Adrenal gland (tissue), 9 donors: ENCODE measurements at regions not wholly inside any gene's neighbourhood (a gene's known extent, or its start where the extent isn't known, plus 50 kb on each side); places are given as distances from the start of the nearest gene placed in this dataset.
"Not testable (repeated sequence)": the region's sequence is repeated elsewhere in the genome, so short reads cannot be mapped to it uniquely, and the experiment has no call there.

Source experiments
- DNase-seq, 7 donors: peaks; one replicate each; pipeline ENCODE4 v3.0.0-alpha.2; 2019 to 2020
- H3K27ac ChIP-seq, 5 donors: fragments of 200-600 bp; sonication (generic) in 4 of 5; 1 replicate in 3 of 5; 2 replicates in 2 of 5; pipeline versions ENCODE4 v1.5.1 to v1.8.0; 2016 to 2020; ENCODE audit warnings: mild to moderate bottlenecking in 1 of 5
- H3K27me3 ChIP-seq: fragments of 200-600 bp; 2 replicates; pipeline ENCODE4 v1.8.0; 2021
- H3K36me3 ChIP-seq, 2 donors: fragments of 200-600 bp; replicated peaks in 1 of 2; 1 replicate in 1 of 2; 2 replicates in 1 of 2; pipeline versions ENCODE4 v1.5.1 to v1.8.0; 2018 to 2022
- H3K4me1 ChIP-seq, 2 donors: fragments of 200-600 bp; replicated peaks in 1 of 2; 1 replicate in 1 of 2; 2 replicates in 1 of 2; pipeline versions ENCODE4 v1.5.1 to v1.8.0; 2018 to 2021
- H3K4me3 ChIP-seq, 4 donors: fragments of 200-600 bp; sonication (generic) in 3 of 4; one replicate each; pipeline ENCODE4 v1.5.1; 2016 to 2018
- H3K9me3 ChIP-seq, 3 donors: fragments of 200-600 bp; sonication (generic) in 1 of 3; replicated peaks in 1 of 3; 1 replicate in 2 of 3; 2 replicates in 1 of 3; pipeline versions ENCODE4 v1.5.1 to v1.8.0; 2016 to 2021
- POLR2A ChIP-seq, 2 donors: fragments of 450-650 bp; IDR thresholded peaks; one replicate each; pipeline ENCODE4 v1.6.1; 2017; ENCODE audit warnings: antibody characterized with exemption in 2 of 2, mild to moderate bottlenecking in 2 of 2, moderate library complexity in 1 of 2
- WGBS, 4 donors: extraction: QIAGEN DNeasy Blood & Tissue Kit in 2 of 4; methylation state at CpG; one replicate each; pipeline versions ENCODE4 v1.1.5 to v1.1.7; 2013 to 2017; 5-methylcytosine and 5-hydroxymethylcytosine counted together
- intact Hi-C, 2 donors: fragments of 100-400 bp; cut with DNase I; formaldehyde crosslinking; loops; one replicate each; pipeline versions ENCODE4 v1.14.1 to v1.15.0; 2022 to 2023
- TF ChIP-seq, protein P1 (sequence below), 6 experiments: fragments of 450-650 bp in 4 of 6; fragments of 200-600 bp in 2 of 6; sonication (generic) in 1 of 6; IDR thresholded peaks; 1 replicate in 5 of 6; 2 replicates in 1 of 6; pipeline versions ENCODE4 v1.5.1 to v1.8.0; 2016 to 2021; ENCODE audit warnings: antibody characterized with exemption in 6 of 6, mild to moderate bottlenecking in 2 of 6, moderate library complexity in 1 of 6
- donor health status: healthy with polysubstance abuse.
- donor health status: Bipolar disorder and iron deficiency.
- donor health status: DM: yes; HTN: yes; CAD: no.
- donor health status: DM: no; HTN: no; CAD: no.
- donor health status: DM: no; HTN: no; CAD: no.

DNA sequence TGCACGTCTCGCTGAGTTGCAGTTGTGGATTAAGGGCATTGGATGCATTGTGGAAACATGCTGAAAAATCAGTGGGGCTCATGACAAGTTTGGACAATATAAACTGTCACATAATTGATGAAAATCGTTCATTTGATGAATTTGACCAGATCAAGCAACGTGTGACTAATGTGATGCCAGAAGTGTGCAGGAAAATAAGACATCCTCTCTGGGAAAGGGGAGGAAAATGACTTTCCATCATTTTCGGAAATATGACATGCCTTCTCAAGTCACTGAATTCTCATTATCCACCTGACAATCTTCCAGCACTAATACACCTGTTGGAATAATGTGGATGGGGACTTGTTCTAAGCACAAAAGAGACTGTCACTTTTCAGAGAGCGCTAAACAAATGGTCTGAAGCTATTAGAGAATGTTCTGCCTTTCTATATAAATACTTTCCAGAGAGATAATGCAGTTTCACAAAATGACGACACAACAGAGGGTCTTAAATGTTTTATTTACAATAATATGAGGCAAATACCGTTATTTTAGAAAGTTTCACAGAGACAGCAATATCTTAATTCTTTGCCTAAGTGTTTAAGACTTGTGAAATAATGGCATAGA lies 1741.9 kb upstream of the RAG2 start:
- H3K27ac ChIP-seq = no peak overlapping the region
- no peak for TF ChIP-seq POLR2A (IDR thresholded peaks at IDR 0.05)
- TF ChIP-seq, protein P1, sequence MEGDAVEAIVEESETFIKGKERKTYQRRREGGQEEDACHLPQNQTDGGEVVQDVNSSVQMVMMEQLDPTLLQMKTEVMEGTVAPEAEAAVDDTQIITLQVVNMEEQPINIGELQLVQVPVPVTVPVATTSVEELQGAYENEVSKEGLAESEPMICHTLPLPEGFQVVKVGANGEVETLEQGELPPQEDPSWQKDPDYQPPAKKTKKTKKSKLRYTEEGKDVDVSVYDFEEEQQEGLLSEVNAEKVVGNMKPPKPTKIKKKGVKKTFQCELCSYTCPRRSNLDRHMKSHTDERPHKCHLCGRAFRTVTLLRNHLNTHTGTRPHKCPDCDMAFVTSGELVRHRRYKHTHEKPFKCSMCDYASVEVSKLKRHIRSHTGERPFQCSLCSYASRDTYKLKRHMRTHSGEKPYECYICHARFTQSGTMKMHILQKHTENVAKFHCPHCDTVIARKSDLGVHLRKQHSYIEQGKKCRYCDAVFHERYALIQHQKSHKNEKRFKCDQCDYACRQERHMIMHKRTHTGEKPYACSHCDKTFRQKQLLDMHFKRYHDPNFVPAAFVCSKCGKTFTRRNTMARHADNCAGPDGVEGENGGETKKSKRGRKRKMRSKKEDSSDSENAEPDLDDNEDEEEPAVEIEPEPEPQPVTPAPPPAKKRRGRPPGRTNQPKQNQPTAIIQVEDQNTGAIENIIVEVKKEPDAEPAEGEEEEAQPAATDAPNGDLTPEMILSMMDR (IDR thresholded peaks at IDR 0.05) = no peak
- WGBS, 4 donors = 77 to 86% (median 79%) methylated on average over 8 of the region's 8 CpGs
- H3K4me3 ChIP-seq = no peak overlapping the region
- no peaks in the 10 kb centered on the region for H3K4me1 ChIP-seq
- H3K9me3 ChIP-seq = no peaks in the 10 kb centered on the region
- DNase-seq = no peak
- intact Hi-C loops = no loop called here
- no peaks in the 10 kb centered on the region for H3K36me3 ChIP-seq
- no peaks in the 10 kb centered on the region for H3K27me3 ChIP-seq

DNA sequence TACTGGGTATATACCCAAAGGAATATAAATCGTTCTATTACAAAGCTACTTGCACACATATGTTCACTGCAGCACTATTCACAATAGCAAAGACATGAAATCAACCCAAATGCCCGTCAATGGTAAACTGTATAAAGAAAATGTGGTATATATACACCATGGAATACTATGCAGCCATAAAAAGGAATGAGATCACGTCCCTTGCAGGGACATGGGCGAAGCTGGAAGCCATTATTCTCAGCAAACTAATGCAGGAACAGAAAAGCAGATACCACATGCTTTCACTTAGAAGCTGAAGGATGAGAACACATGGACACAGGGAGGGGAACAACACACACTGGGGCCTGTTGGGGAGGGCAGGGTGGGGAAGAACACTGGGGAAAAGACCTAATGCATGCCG lies 1740.0 kb upstream of the RAG2 start:
- intact Hi-C loops = not testable (repeated sequence)

DNA sequence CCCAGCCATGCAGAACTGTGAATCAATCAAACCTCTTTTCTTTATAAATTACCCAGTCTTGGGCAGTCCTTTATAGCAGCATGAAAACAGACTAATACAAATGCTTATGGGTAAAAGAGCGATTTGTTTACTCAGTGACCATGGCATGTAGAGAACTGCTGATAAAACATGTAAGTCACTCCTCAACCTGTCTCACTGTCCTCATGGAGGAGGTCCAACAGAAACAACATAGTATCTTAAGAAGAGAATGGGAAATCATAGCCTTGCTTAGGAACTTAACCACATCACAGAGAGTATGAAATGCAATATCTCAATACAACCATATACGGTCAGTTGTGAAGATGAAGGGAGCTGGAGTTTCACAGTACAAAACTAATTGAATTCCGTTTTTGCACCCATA lies 1734.0 kb upstream of the RAG2 start:
- no peaks in the 10 kb centered on the region for H3K27me3 ChIP-seq
- intact Hi-C loops = no loop called here
- 81 to 85% (median 84%) methylated on average over 3 of the region's 3 CpGs for WGBS, 4 donors
- no peak for DNase-seq
- no peak overlapping the region for H3K27ac ChIP-seq
- no peak for TF ChIP-seq POLR2A (IDR thresholded peaks at IDR 0.05)
- TF ChIP-seq, protein P1 (IDR thresholded peaks at IDR 0.05) = no peak
- no peaks in the 10 kb centered on the region for H3K9me3 ChIP-seq
- no peaks in the 10 kb centered on the region for H3K4me1 ChIP-seq
- H3K36me3 ChIP-seq = no peaks in the 10 kb centered on the region
- no peak overlapping the region for H3K4me3 ChIP-seq

More for the DNA sequence above, 1740.0 kb upstream of the RAG2 start:
- not testable (repeated sequence) for H3K4me3 ChIP-seq, H3K9me3 ChIP-seq, DNase-seq, H3K27ac ChIP-seq, H3K4me1 ChIP-seq, H3K27me3 ChIP-seq, H3K36me3 ChIP-seq
- 78 to 86% (median 83%) methylated on average over 5 of the region's 5 CpGs for WGBS, 4 donors

DNA sequence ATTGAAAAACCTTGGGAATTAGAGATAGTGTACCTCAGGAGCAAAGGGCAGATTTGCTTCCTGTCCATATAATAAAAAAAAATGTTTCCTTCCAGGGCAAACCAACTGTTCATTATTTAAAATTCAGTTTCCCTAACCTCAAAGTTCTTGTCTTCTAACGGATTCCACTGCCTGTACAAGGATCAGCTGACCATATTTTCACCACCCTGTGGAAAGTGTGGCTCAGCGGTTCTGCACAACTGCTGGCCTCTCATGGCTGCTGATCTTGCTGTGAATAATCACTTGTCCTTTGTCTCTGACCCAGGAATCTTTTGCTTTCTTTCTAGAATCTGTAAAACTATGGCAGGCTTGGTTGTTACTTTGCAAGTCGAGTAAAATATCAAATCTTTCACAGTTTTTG lies 1732.5 kb upstream of the RAG2 start:
- no peaks in the 10 kb centered on the region for H3K4me1 ChIP-seq
- no peaks in the 10 kb centered on the region for H3K27me3 ChIP-seq
- TF ChIP-seq, protein P1 (IDR thresholded peaks at IDR 0.05) = no peak
- TF ChIP-seq POLR2A (IDR thresholded peaks at IDR 0.05) = no peak
- intact Hi-C loops = no loop called here
- no peak overlapping the region for H3K27ac ChIP-seq
- H3K9me3 ChIP-seq = no peaks in the 10 kb centered on the region
- DNase-seq = no peak
- 75 to 86% (median 78%) methylated on average over 3 of the region's 3 CpGs for WGBS, 4 donors
- no peaks in the 10 kb centered on the region for H3K36me3 ChIP-seq
- H3K4me3 ChIP-seq = no peak overlapping the region
